Transverse colon (tissue), 4 donors: ENCODE measurements at regions not wholly inside any gene's neighbourhood (a gene's known extent, or its start where the extent isn't known, plus 50 kb on each side); places are given as distances from the start of the nearest gene placed in this dataset.
"Not testable (repeated sequence)": the region's sequence is repeated elsewhere in the genome, so short reads cannot be mapped to it uniquely, and the experiment has no call there.

Source experiments
- DNase-seq: peaks from one replicate; pipeline ENCODE4 v3.0.0-alpha.2; 2019
- H3K27ac ChIP-seq, 4 donors: fragments of 200-600 bp; sonication (generic); 2 replicates each; pipeline ENCODE4 v1.5.1; 2016 to 2018; ENCODE audit warnings: inconsistent platforms in 4 of 4
- H3K27me3 ChIP-seq: fragments of 200-600 bp; sonication (generic); 2 replicates; pipeline ENCODE4 v1.5.1; 2017; ENCODE audit warnings: inconsistent platforms
- H3K36me3 ChIP-seq, 4 donors: fragments of 200-600 bp; sonication (generic); 2 replicates each; pipeline ENCODE4 v1.5.1; 2017 to 2019; ENCODE audit warnings: inconsistent platforms in 4 of 4
- H3K4me1 ChIP-seq, 4 donors: fragments of 200-600 bp; sonication (generic); 2 replicates each; pipeline ENCODE4 v1.5.1; 2017 to 2020; ENCODE audit warnings: inconsistent platforms in 4 of 4
- H3K4me3 ChIP-seq, 4 donors: fragments of 200-600 bp; sonication (generic); 1 replicate in 1 of 4; 2 replicates in 3 of 4; pipeline versions ENCODE4 v1.5.1 to v1.6.1; 2017 to 2019; ENCODE audit warnings: inconsistent platforms in 4 of 4
- H3K9me3 ChIP-seq, 2 donors: fragments of 200-600 bp; sonication (generic); 2 replicates each; pipeline ENCODE4 v1.5.1; 2017 to 2019; ENCODE audit warnings: inconsistent platforms in 2 of 2
- EP300 ChIP-seq: sonication (generic); formaldehyde crosslinking; IDR thresholded peaks from one replicate; pipeline ENCODE4 v1.6.1; 2017; ENCODE audit warnings: antibody characterized with exemption, low read depth
- POLR2A ChIP-seq: fragments of 450-650 bp; IDR thresholded peaks from one replicate; pipeline ENCODE4 v1.6.1; 2016; ENCODE audit warnings: antibody characterized with exemption, mild to moderate bottlenecking, moderate library complexity
- POLR2AphosphoS5 ChIP-seq, 3 donors: sonication (generic); formaldehyde crosslinking; IDR thresholded peaks; one replicate each; pipeline ENCODE4 v1.6.1; 2016; ENCODE audit warnings: antibody characterized with exemption in 3 of 3
- WGBS, 2 donors: methylation state at CpG; one replicate each; pipeline ENCODE4 v1.1.5; 2018; ENCODE audit warnings: low coverage in 1 of 2; 5-methylcytosine and 5-hydroxymethylcytosine counted together
- in situ Hi-C, 4 donors: fragments of 200-750 bp; cut with MboI; loops; one replicate each; pipeline versions ENCODE4 v1.15.0 to v1.15.1; 2017; ENCODE audit warnings: low sequenced_read_pairs in 3 of 4, low pct_ligation_motif_present in 1 of 4, low pct_unique_long_range_greater_than_20kb in 1 of 4
- intact Hi-C: fragments of 100-400 bp; cut with DNase I; formaldehyde crosslinking; loops from one replicate; pipeline ENCODE4 v1.15.1; 2023; ENCODE audit warnings: low total_unique reads
- TF ChIP-seq, protein P1 (sequence below), 5 experiments: fragments of 200-600 bp in 3 of 5; fragments of 450-650 bp in 2 of 5; sonication (generic) in 3 of 5; IDR thresholded peaks; 1 replicate in 2 of 5; 2 replicates in 3 of 5; pipeline ENCODE4 v1.5.1; 2016 to 2017; ENCODE audit warnings: antibody characterized with exemption in 5 of 5, inconsistent platforms in 3 of 5, mild to moderate bottlenecking in 2 of 5, moderate library complexity in 1 of 5

GRCh38 chr4:91688413-91688812 is 615.4 kb upstream of the GRID2 start:
- H3K4me3 ChIP-seq, result no peak overlapping the region
- no peak for DNase-seq
- no peaks in the 10 kb centered on the region for H3K27me3 ChIP-seq
- intact Hi-C loops (no loop called here), in situ Hi-C loops (no loop called here)
- no peaks in the 10 kb centered on the region for H3K4me1 ChIP-seq
- TF ChIP-seq POLR2AphosphoS5 (IDR thresholded peaks at IDR 0.05) (no peak), POLR2A (no peak), EP300 (no peak)
- TF ChIP-seq, protein P1, sequence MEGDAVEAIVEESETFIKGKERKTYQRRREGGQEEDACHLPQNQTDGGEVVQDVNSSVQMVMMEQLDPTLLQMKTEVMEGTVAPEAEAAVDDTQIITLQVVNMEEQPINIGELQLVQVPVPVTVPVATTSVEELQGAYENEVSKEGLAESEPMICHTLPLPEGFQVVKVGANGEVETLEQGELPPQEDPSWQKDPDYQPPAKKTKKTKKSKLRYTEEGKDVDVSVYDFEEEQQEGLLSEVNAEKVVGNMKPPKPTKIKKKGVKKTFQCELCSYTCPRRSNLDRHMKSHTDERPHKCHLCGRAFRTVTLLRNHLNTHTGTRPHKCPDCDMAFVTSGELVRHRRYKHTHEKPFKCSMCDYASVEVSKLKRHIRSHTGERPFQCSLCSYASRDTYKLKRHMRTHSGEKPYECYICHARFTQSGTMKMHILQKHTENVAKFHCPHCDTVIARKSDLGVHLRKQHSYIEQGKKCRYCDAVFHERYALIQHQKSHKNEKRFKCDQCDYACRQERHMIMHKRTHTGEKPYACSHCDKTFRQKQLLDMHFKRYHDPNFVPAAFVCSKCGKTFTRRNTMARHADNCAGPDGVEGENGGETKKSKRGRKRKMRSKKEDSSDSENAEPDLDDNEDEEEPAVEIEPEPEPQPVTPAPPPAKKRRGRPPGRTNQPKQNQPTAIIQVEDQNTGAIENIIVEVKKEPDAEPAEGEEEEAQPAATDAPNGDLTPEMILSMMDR (IDR thresholded peaks at IDR 0.05), result no peak
- no peaks in the 10 kb centered on the region for H3K36me3 ChIP-seq
- H3K9me3 ChIP-seq, result no peaks in the 10 kb centered on the region
- H3K27ac ChIP-seq, result no peak overlapping the region

- H3K4me1 ChIP-seq, H3K27me3 ChIP-seq, H3K4me3 ChIP-seq, H3K27ac ChIP-seq, intact Hi-C loops, DNase-seq, H3K9me3 ChIP-seq, in situ Hi-C loops, H3K36me3 ChIP-seq: not testable (repeated sequence)
- WGBS, 2 donors, result 67 to 83% methylated on average over 2 to 4 of the region's 4 CpGs
Observed at GRCh38 chr4:91699691-91700090, 604.1 kb upstream of the GRID2 start.

- Histone ChIP-seq H3K27me3 (no peaks in the 10 kb centered on the region), H3K4me1 (no peaks in the 10 kb centered on the region), H3K9me3 (no peaks in the 10 kb centered on the region), H3K4me3 (no peak overlapping the region), H3K27ac (no peak overlapping the region), H3K36me3 (no peaks in the 10 kb centered on the region)
- in situ Hi-C loops, result no loop called here
- TF ChIP-seq EP300, result no peak
- TF ChIP-seq, protein P1 (IDR thresholded peaks at IDR 0.05), result no peak
- TF ChIP-seq POLR2A, result no peak
- WGBS, 2 donors, result 82 to 95% methylated on average over 2 of the region's 2 CpGs
- DNase-seq, result no peak
- intact Hi-C loops, result no loop called here
Observed at GRCh38 chr4:91729851-91730250, 573.9 kb upstream of the GRID2 start.

- in situ Hi-C loops, result no loop called here
- Histone ChIP-seq H3K4me1 (no peaks in the 10 kb centered on the region), H3K4me3 (no peak overlapping the region), H3K9me3 (no peaks in the 10 kb centered on the region), H3K36me3 (no peaks in the 10 kb centered on the region), H3K27me3 (no peaks in the 10 kb centered on the region), H3K27ac (no peak overlapping the region)
- intact Hi-C loops, result no loop called here
- 20 to 34% methylated on average over 1 of the region's 1 CpG for WGBS, 2 donors
- TF ChIP-seq POLR2A, result no peak
- no peak for TF ChIP-seq POLR2AphosphoS5 (IDR thresholded peaks at IDR 0.05)
- TF ChIP-seq, protein P1 (IDR thresholded peaks at IDR 0.05), result peak in 3 of 5 experiments; percentile 12 to 17 (median 15)
- TF ChIP-seq EP300, result no peak
- DNase-seq, result no peak
Observed at GRCh38 chr4:91734682-91735081, 569.1 kb upstream of the GRID2 start.

DNA sequence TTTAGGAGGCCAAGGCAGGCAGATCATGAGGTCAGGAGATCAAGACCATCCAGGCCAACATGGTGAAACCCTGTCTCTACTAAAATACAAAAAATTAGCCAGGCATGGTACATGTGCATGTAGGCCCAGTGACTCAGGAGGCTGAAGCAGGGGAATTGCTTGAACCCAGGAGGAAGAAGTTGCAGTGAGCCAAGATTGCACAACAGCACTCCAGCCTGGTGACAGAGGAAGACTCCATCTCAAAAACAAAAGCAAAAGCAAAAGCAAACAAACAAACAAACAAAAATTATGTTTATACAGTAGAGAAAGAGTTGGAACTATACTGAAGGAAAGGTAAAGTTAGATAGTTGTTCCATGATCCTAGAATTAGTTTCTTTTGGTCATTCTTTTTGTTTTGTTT is 564.9 kb upstream of the GRID2 start:
- H3K27ac ChIP-seq, H3K4me1 ChIP-seq, intact Hi-C loops, H3K9me3 ChIP-seq, DNase-seq, H3K36me3 ChIP-seq, H3K27me3 ChIP-seq, in situ Hi-C loops, H3K4me3 ChIP-seq: not testable (repeated sequence)
